ENCODE measurements at regions not wholly inside any gene's neighbourhood (a gene's known extent, or its start where the extent isn't known, plus 50 kb on each side); places are given as distances from the start of the nearest gene placed in this dataset.

DNA sequence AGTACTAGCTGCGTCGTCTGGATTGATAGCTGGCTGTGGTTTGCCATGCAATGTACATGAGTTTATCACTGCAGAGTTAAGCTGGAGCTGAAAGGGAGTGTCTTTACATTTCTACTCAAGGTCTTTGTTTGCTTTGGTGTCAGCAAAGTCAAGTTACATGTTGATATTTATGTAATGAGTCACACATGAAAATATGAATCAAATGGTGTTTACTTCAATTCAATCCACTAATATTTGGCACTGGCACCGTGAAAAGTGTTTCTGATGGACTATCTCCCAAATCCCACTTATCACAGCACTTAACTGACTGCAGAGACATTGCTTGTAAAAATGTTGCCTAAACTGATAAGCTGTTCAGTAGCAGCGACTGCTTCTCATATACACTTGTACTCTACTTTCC, 395.9 kb downstream of the TFEC start:
- TF ChIP-seq, protein P1, sequence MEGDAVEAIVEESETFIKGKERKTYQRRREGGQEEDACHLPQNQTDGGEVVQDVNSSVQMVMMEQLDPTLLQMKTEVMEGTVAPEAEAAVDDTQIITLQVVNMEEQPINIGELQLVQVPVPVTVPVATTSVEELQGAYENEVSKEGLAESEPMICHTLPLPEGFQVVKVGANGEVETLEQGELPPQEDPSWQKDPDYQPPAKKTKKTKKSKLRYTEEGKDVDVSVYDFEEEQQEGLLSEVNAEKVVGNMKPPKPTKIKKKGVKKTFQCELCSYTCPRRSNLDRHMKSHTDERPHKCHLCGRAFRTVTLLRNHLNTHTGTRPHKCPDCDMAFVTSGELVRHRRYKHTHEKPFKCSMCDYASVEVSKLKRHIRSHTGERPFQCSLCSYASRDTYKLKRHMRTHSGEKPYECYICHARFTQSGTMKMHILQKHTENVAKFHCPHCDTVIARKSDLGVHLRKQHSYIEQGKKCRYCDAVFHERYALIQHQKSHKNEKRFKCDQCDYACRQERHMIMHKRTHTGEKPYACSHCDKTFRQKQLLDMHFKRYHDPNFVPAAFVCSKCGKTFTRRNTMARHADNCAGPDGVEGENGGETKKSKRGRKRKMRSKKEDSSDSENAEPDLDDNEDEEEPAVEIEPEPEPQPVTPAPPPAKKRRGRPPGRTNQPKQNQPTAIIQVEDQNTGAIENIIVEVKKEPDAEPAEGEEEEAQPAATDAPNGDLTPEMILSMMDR (IDR thresholded peaks at IDR 0.05): no peak
- TF ChIP-seq EZH2phosphoT487 (IDR thresholded peaks at IDR 0.05): no peak
